GM12865 (cell line): ENCODE measurements at regions not wholly inside any gene's neighbourhood (a gene's known extent, or its start where the extent isn't known, plus 50 kb on each side); places are given as distances from the start of the nearest gene placed in this dataset.

Experiments used
- DNase-seq: peaks from one replicate; pipeline ENCODE4 v3.0.0; 2010; ENCODE audit warnings: low read depth
- H3K4me3 ChIP-seq: 2 replicates; pipeline ENCODE4 v1.5.1; 2011; ENCODE audit warnings: mild to moderate bottlenecking, low read depth, low read length, control low read depth
- TF ChIP-seq, protein P1 (sequence below): IDR thresholded peaks from 2 replicates; pipeline ENCODE4 v1.5.1; 2011; ENCODE audit warnings: low read length, control low read depth, low read depth, inconsistent platforms; ENCODE audit not compliant: insufficient read depth; ENCODE audit errors: missing control alignments

DNA sequence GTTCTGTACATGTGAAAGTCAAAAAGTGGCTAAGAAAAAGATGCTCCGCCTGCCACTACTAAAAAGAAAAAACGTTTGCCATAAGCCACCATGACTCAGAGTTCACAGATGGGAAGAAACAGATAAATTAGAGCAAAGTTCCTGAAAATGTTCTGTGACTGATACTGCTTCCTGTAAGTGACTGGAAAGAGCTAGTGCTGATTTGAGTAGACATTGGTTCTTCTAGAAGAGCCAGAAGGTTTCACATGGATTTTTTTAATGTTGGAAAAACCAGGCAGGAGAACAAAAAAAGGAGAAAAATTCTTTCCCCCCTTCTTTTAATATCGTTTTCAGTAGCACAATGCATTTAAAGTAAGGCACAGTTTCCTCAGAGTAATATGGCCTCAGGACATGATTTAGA, 221.4 kb downstream of the HLX start:
- H3K4me3 ChIP-seq, result no peak overlapping the region
- TF ChIP-seq, protein P1, sequence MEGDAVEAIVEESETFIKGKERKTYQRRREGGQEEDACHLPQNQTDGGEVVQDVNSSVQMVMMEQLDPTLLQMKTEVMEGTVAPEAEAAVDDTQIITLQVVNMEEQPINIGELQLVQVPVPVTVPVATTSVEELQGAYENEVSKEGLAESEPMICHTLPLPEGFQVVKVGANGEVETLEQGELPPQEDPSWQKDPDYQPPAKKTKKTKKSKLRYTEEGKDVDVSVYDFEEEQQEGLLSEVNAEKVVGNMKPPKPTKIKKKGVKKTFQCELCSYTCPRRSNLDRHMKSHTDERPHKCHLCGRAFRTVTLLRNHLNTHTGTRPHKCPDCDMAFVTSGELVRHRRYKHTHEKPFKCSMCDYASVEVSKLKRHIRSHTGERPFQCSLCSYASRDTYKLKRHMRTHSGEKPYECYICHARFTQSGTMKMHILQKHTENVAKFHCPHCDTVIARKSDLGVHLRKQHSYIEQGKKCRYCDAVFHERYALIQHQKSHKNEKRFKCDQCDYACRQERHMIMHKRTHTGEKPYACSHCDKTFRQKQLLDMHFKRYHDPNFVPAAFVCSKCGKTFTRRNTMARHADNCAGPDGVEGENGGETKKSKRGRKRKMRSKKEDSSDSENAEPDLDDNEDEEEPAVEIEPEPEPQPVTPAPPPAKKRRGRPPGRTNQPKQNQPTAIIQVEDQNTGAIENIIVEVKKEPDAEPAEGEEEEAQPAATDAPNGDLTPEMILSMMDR, result no peak
- DNase-seq, result no peak

- TF ChIP-seq, protein P1, result no peak
These were observed 222.8 kb downstream of the HLX start for GRCh38 chr1:221101807-221102605.

DNA sequence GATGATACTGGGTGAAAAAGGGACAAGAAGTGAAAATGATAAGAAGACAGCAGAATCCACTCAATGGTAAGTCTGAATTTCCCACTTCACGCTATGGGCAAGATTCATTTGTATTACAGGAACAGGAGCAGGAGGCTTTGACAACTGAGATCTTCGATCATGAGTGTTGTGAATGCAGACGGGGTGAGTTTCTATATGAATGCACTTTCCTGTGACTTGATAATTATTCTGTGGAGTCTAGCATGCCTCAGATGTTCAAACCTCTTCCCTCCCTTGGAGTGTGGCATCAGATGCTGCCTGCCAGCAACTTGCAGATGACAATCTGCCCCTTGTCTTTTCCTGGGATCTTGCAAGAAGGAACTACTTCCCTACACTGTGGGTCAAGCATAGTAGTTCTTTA, 225.4 kb downstream of the HLX start:
- TF ChIP-seq, protein P1, result no peak
- DNase-seq, result no peak

More at GRCh38 chr1:221101807-221102605, 222.8 kb downstream of the HLX start:
- no peak overlapping the region for H3K4me3 ChIP-seq
- no peak for DNase-seq

DNA sequence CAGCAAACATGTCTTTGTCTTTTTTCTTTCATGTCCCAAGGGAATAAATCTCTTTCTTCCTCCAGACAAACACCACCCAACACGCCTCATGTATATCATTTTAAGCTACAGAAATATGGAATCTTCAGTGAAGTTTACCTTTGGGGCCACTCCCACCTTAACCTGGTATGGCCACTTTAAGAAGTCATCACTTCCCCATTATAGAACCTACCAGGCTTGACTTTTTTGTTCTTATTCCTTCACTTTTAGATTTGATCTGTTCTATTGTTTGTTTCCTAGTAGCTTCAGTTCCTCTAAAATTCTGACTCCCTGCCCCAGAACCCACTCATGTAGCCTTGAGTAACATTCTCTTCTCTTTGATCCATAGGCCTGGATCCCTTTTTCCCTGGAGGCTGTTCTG, 226.3 kb downstream of the HLX start:
- DNase-seq, result no peak
- no peak overlapping the region for H3K4me3 ChIP-seq
- TF ChIP-seq, protein P1, result no peak

More for the DNA sequence above, 225.4 kb downstream of the HLX start:
- H3K4me3 ChIP-seq, result no peak overlapping the region

DNA sequence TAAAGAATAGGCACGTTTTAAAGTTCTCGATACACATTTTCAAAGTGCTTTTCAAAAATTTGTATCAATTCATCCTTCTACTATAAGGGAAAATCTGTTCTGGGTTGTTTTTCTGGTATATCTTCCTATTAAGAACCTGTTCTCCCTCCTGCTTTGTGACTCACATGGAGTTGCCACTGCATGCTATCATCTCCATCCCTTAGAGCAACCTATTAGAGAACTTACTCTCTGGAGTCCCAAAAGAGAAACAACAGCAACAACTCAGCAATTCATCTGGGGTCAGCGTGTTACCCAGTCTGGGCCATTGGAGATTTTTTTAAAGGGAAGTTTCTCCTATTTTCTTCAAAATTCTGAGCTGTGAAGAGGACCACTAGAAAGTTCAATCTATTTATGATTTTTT, 227.4 kb downstream of the HLX start:
- TF ChIP-seq, protein P1, result no peak
- no peak overlapping the region for H3K4me3 ChIP-seq
- no peak for DNase-seq

GRCh38 chr1:221109930-221110329, 230.7 kb downstream of the HLX start:
- no peak overlapping the region for H3K4me3 ChIP-seq
- TF ChIP-seq, protein P1, result no peak
- no peak for DNase-seq

- TF ChIP-seq, protein P1, result no peak
These were observed 237.9 kb downstream of the HLX start for GRCh38 chr1:221117133-221117532.

More at GRCh38 chr1:221117133-221117532, 237.9 kb downstream of the HLX start:
- H3K4me3 ChIP-seq, result no peak overlapping the region
- no peak for DNase-seq
